Glutamatergic neuron (in vitro differentiated cells): ENCODE measurements at regions not wholly inside any gene's neighbourhood (a gene's known extent, or its start where the extent isn't known, plus 50 kb on each side); places are given as distances from the start of the nearest gene placed in this dataset.
"Not testable (repeated sequence)": the region's sequence is repeated elsewhere in the genome, so short reads cannot be mapped to it uniquely, and the experiment has no call there.

Experiments used
- DNase-seq: peaks from one replicate; pipeline ENCODE4 v3.0.0; 2022
- H3K27ac Mint-ChIP-seq: one replicate; pipeline ENCODE4 v1.8.0; 2020; ENCODE audit warnings: mild to moderate bottlenecking, mixed read lengths, inconsistent platforms; ENCODE audit not compliant: unreplicated experiment
- H3K27me3 Mint-ChIP-seq: one replicate; pipeline ENCODE4 v1.8.0; 2020; ENCODE audit warnings: mild to moderate bottlenecking, moderate library complexity, mixed read lengths, inconsistent platforms; ENCODE audit not compliant: unreplicated experiment
- H3K36me3 Mint-ChIP-seq: one replicate; pipeline ENCODE4 v1.8.0; 2020; ENCODE audit warnings: mild to moderate bottlenecking, mixed read lengths, inconsistent platforms; ENCODE audit not compliant: unreplicated experiment
- H3K4me1 Mint-ChIP-seq: one replicate; pipeline ENCODE4 v1.8.0; 2020; ENCODE audit warnings: mild to moderate bottlenecking, low read depth, mixed read lengths, inconsistent platforms; ENCODE audit not compliant: unreplicated experiment
- H3K4me3 Mint-ChIP-seq: one replicate; pipeline ENCODE4 v1.8.0; 2020; ENCODE audit warnings: mild to moderate bottlenecking, mixed read lengths, inconsistent platforms; ENCODE audit not compliant: unreplicated experiment
- H3K9me3 Mint-ChIP-seq: one replicate; pipeline ENCODE4 v1.8.0; 2020; ENCODE audit warnings: mild to moderate bottlenecking, moderate library complexity, mixed read lengths, inconsistent platforms; ENCODE audit not compliant: unreplicated experiment
- CTCF ChIP-seq: fragments of 200-600 bp; sonication (generic); IDR thresholded peaks from one replicate; pipeline ENCODE4 v1.5.0; 2021; ENCODE audit not compliant: partially characterized antibody, unreplicated experiment

GRCh38 chr21:7933923-7934322 is 2587.5 kb upstream of the TPTE start:
- Mint-ChIP-seq H3K4me1 (no peaks in the 10 kb centered on the region), H3K4me3 (no peak overlapping the region), H3K27me3 (peaks cover 52% of the 10 kb centered on the region), H3K36me3 (peaks cover 39% of the 10 kb centered on the region), H3K27ac (no peak overlapping the region), H3K9me3 (peaks cover 86% of the 10 kb centered on the region)
- TF ChIP-seq CTCF, result no peak
- no peak for DNase-seq

DNA sequence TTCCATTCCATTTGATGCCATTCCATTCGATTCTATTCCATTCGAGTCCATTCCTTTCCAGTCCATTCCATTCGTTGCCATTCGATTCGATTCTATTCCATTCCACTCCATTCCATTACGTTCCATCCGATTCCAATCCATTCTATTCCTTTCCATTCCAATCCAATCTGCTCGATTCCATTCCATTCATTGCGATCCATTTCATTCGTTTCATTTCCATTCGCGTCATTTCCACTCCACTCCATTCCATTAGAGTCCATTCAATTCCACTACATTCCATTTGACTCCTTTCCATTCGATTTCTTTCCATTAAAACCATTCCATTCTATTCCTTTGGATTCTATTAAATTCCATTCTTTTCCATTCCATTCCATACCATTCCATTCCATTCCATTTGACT is 2584.1 kb upstream of the TPTE start:
- not testable (repeated sequence) for H3K4me3 Mint-ChIP-seq, H3K4me1 Mint-ChIP-seq, H3K27ac Mint-ChIP-seq, DNase-seq
- H3K9me3 Mint-ChIP-seq, result peaks cover 90% of the 10 kb centered on the region
- H3K36me3 Mint-ChIP-seq, result peaks cover 43% of the 10 kb centered on the region
- H3K27me3 Mint-ChIP-seq, result peaks cover 57% of the 10 kb centered on the region

GRCh38 chr21:7938223-7938622 is 2583.2 kb upstream of the TPTE start:
- H3K4me3 Mint-ChIP-seq, DNase-seq, H3K27ac Mint-ChIP-seq, H3K4me1 Mint-ChIP-seq: not testable (repeated sequence)
- peaks cover 44% of the 10 kb centered on the region for H3K36me3 Mint-ChIP-seq
- H3K9me3 Mint-ChIP-seq, result peaks cover 90% of the 10 kb centered on the region
- H3K27me3 Mint-ChIP-seq, result peaks cover 56% of the 10 kb centered on the region

DNA sequence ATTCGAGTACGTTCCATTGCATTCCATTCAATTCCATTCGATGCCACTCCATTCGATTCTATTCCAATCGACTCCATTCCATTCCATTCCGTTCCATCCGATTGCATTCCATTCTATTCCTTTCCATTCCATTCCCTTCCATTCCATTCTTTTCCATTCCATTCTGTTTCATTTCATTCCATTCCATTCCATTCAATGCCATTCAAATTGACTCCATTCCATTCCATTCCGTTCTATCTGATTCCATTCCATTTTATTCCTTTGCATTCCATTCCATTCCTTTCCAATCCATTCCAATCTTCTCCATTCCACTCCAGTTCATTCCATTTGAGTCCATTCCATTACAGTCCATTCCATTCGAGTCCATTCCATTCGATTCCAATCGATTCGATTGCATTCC is 2580.0 kb upstream of the TPTE start:
- Mint-ChIP-seq H3K36me3 (peaks cover 66% of the 10 kb centered on the region), H3K27me3 (peaks cover 51% of the 10 kb centered on the region), H3K9me3 (peaks cover 93% of the 10 kb centered on the region)
- not testable (repeated sequence) for H3K4me3 Mint-ChIP-seq, H3K27ac Mint-ChIP-seq, DNase-seq, H3K4me1 Mint-ChIP-seq

GRCh38 chr21:7942219-7942618 is 2579.2 kb upstream of the TPTE start:
- not testable (repeated sequence) for H3K4me1 Mint-ChIP-seq, H3K27ac Mint-ChIP-seq, DNase-seq, H3K4me3 Mint-ChIP-seq
- Mint-ChIP-seq H3K36me3 (peaks cover 74% of the 10 kb centered on the region), H3K9me3 (peaks cover 93% of the 10 kb centered on the region), H3K27me3 (peaks cover 56% of the 10 kb centered on the region)

DNA sequence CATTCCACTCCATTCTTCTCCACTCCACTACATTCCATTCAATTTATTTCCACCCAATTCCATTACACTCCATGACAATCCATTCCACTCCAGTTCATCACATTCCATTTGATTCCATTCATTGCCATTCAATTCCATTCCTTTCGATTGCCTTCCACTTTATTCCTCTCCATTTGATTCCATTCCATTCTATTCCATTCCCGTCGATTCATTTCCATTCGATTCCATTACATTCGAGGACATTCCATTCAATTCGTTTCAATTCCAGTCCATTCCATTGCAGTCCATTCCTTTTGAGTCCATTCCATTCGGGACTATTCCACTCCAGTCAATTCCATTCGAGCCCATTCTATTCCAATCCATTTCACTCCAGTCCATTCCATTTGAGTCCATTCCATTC is 2577.8 kb upstream of the TPTE start:
- H3K9me3 Mint-ChIP-seq, result peaks cover 94% of the 10 kb centered on the region
- H3K27ac Mint-ChIP-seq, H3K4me1 Mint-ChIP-seq, H3K4me3 Mint-ChIP-seq, DNase-seq: not testable (repeated sequence)
- H3K27me3 Mint-ChIP-seq, result peaks cover 55% of the 10 kb centered on the region
- H3K36me3 Mint-ChIP-seq, result peaks cover 86% of the 10 kb centered on the region

- H3K9me3 Mint-ChIP-seq, result peaks cover 96% of the 10 kb centered on the region
- DNase-seq, result no peak
- no peaks in the 10 kb centered on the region for H3K4me1 Mint-ChIP-seq
- H3K4me3 Mint-ChIP-seq, result no peak overlapping the region
- H3K27me3 Mint-ChIP-seq, result peaks cover 63% of the 10 kb centered on the region
- peaks cover 94% of the 10 kb centered on the region for H3K36me3 Mint-ChIP-seq
- TF ChIP-seq CTCF, result no peak
- no peak overlapping the region for H3K27ac Mint-ChIP-seq
These were observed 2574.0 kb upstream of the TPTE start for GRCh38 chr21:7947422-7947821.

- DNase-seq, H3K4me3 Mint-ChIP-seq, H3K27ac Mint-ChIP-seq, H3K4me1 Mint-ChIP-seq: not testable (repeated sequence)
- Mint-ChIP-seq H3K27me3 (peaks cover 64% of the 10 kb centered on the region), H3K9me3 (peaks cover 96% of the 10 kb centered on the region), H3K36me3 (peaks cover 94% of the 10 kb centered on the region)
These were observed 2572.7 kb upstream of the TPTE start for GRCh38 chr21:7948727-7949126.

DNA sequence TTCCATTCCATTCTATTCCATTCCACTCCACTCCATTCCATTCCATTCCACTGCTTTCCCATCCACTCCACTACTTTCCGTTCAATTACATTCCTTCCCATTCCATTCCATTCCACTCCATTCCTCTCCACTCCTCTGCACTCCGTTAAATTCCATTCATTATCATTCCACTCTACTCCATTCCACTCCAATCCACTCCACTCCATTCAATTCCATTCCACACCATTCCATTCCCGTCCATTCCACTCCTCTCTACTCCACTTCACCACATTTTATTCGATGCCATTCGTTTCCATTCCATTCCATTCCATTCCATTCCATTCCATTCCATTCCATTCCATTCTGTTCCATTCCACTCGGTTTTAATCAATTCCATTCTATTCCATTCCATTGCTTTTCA is 2571.5 kb upstream of the TPTE start:
- not testable (repeated sequence) for H3K4me3 Mint-ChIP-seq, DNase-seq, H3K27ac Mint-ChIP-seq, H3K4me1 Mint-ChIP-seq
- Mint-ChIP-seq H3K27me3 (peaks cover 65% of the 10 kb centered on the region), H3K36me3 (peaks cover 90% of the 10 kb centered on the region), H3K9me3 (peaks cover 98% of the 10 kb centered on the region)
